ENCODE measurements at regions not wholly inside any gene's neighbourhood (a gene's known extent, or its start where the extent isn't known, plus 50 kb on each side); places are given as distances from the start of the nearest gene placed in this dataset.

GRCh38 chr12:13278249-13278787 is 81.8 kb downstream of the EMP1 start:
- peaks cover 34% of the 10 kb centered on the region for H3K27me3 Mint-ChIP-seq
- no peaks in the 10 kb centered on the region for H3K9me3 Mint-ChIP-seq (ENCODE audit: low read depth)
- peaks cover 7% of the 10 kb centered on the region for H3K4me1 Mint-ChIP-seq (ENCODE audit: low read depth)
- H3K36me3 Mint-ChIP-seq: no peaks in the 10 kb centered on the region
- no peak overlapping the region for H3K4me3 Mint-ChIP-seq
- no peak overlapping the region for H3K27ac Mint-ChIP-seq

- peaks cover 35% of the 10 kb centered on the region for H3K27me3 Mint-ChIP-seq
- no peaks in the 10 kb centered on the region for H3K36me3 Mint-ChIP-seq
- no peak overlapping the region for H3K27ac Mint-ChIP-seq
- no peaks in the 10 kb centered on the region for H3K9me3 Mint-ChIP-seq (ENCODE audit: low read depth)
- H3K4me1 Mint-ChIP-seq (ENCODE audit: low read depth): peaks cover 7% of the 10 kb centered on the region
- no peak overlapping the region for H3K4me3 Mint-ChIP-seq
These were observed 80.8 kb downstream of the EMP1 start for GRCh38 chr12:13277293-13277692.

- Mint-ChIP-seq H3K9me3 (ENCODE audit: low read depth) (no peaks in the 10 kb centered on the region), H3K36me3 (no peaks in the 10 kb centered on the region), H3K27me3 (peaks cover 38% of the 10 kb centered on the region), H3K4me1 (ENCODE audit: low read depth) (peaks cover 7% of the 10 kb centered on the region), H3K4me3 (no peak overlapping the region), H3K27ac (no peak overlapping the region)
These were observed 78.9 kb downstream of the EMP1 start for GRCh38 chr12:13275241-13276085.

GRCh38 chr12:13273850-13274249 is 77.3 kb downstream of the EMP1 start:
- H3K27me3 Mint-ChIP-seq: peaks cover 34% of the 10 kb centered on the region
- H3K27ac Mint-ChIP-seq: no peak overlapping the region
- peaks cover 7% of the 10 kb centered on the region for H3K4me1 Mint-ChIP-seq (ENCODE audit: low read depth)
- H3K9me3 Mint-ChIP-seq (ENCODE audit: low read depth): no peaks in the 10 kb centered on the region
- no peaks in the 10 kb centered on the region for H3K36me3 Mint-ChIP-seq
- no peak overlapping the region for H3K4me3 Mint-ChIP-seq

GRCh38 chr12:13273097-13273496 is 76.6 kb downstream of the EMP1 start:
- Mint-ChIP-seq H3K9me3 (ENCODE audit: low read depth) (no peaks in the 10 kb centered on the region), H3K27me3 (peaks cover 33% of the 10 kb centered on the region), H3K36me3 (no peaks in the 10 kb centered on the region), H3K4me3 (no peak overlapping the region), H3K27ac (no peak overlapping the region), H3K4me1 (ENCODE audit: low read depth) (peaks cover 5% of the 10 kb centered on the region)

- no peaks in the 10 kb centered on the region for H3K36me3 Mint-ChIP-seq
- H3K27ac Mint-ChIP-seq: no peak overlapping the region
- H3K9me3 Mint-ChIP-seq (ENCODE audit: low read depth): no peaks in the 10 kb centered on the region
- no peaks in the 10 kb centered on the region for H3K4me1 Mint-ChIP-seq (ENCODE audit: low read depth)
- H3K4me3 Mint-ChIP-seq: no peak overlapping the region
- peaks cover 20% of the 10 kb centered on the region for H3K27me3 Mint-ChIP-seq
These were observed 74.3 kb downstream of the EMP1 start for GRCh38 chr12:13270817-13271216.
